Panc1 (cell line): ENCODE measurements at regions not wholly inside any gene's neighbourhood (a gene's known extent, or its start where the extent isn't known, plus 50 kb on each side); places are given as distances from the start of the nearest gene placed in this dataset.

Experiments used
- CTCF ChIP-seq: fragments of 450-650 bp; IDR thresholded peaks from 2 replicates; pipeline ENCODE4 v1.5.1; 2017; ENCODE audit warnings: mild to moderate bottlenecking
- POLR2AphosphoS5 ChIP-seq: IDR thresholded peaks from 2 replicates; pipeline ENCODE4 v1.6.1; 2012; ENCODE audit warnings: mild to moderate bottlenecking, low read depth, low read length, moderate library complexity
- REST ChIP-seq, 2 experiments: IDR thresholded peaks; 2 replicates each; pipeline ENCODE4 v1.6.1; 2011 to 2012; ENCODE audit warnings: low read depth in 2 of 2, control low read depth in 1 of 2, low read length in 1 of 2, mild to moderate bottlenecking in 1 of 2, moderate library complexity in 1 of 2; ENCODE audit not compliant: insufficient read depth in 1 of 2
- SIN3A ChIP-seq: IDR thresholded peaks from 2 replicates; pipeline ENCODE4 v1.6.1; 2012; ENCODE audit warnings: low read depth, mild to moderate bottlenecking, low read length, moderate library complexity, borderline replicate concordance; ENCODE audit not compliant: insufficient read depth

DNA sequence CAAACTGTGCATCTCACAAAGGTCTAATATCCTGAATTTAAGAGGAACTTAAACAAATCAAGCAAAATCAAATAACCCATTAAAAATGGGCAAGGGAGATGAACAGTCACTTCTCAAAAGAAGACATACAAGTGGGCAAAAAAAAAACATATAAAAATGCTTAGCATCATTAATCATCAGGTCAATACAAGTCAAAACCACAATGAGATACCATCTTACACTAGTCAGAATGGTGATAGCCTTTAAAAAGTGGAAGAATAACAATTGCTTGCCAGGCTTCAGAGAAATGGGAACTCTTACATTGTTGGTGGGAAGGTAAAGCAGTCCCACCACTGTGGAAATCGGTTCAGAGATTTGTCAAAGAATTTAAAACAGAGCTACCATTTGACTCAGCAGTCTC lies 646.7 kb upstream of the PTCHD4 start:
- no peak for TF ChIP-seq POLR2AphosphoS5
- TF ChIP-seq CTCF: no peak
- no peak for TF ChIP-seq SIN3A
- no peak for TF ChIP-seq REST (IDR thresholded peaks at IDR 0.05; ENCODE audit: insufficient read depth in 1 of 2, low read depth in 2 of 2, low read length in 1 of 2)
